Iris pigment epithelial cell (primary cell): ENCODE measurements at regions not wholly inside any gene's neighbourhood (a gene's known extent, or its start where the extent isn't known, plus 50 kb on each side); places are given as distances from the start of the nearest gene placed in this dataset.
"Not testable (repeated sequence)": the region's sequence is repeated elsewhere in the genome, so short reads cannot be mapped to it uniquely, and the experiment has no call there.

ENCODE experiments used
- DNase-seq: peaks from one replicate; pipeline ENCODE4 v3.0.0-alpha.2; 2011; ENCODE audit warnings: low read depth

GRCh38 chr17:77526259-77526711 is 385.5 kb downstream of the SEC14L1 start:
- no peak for DNase-seq

DNA sequence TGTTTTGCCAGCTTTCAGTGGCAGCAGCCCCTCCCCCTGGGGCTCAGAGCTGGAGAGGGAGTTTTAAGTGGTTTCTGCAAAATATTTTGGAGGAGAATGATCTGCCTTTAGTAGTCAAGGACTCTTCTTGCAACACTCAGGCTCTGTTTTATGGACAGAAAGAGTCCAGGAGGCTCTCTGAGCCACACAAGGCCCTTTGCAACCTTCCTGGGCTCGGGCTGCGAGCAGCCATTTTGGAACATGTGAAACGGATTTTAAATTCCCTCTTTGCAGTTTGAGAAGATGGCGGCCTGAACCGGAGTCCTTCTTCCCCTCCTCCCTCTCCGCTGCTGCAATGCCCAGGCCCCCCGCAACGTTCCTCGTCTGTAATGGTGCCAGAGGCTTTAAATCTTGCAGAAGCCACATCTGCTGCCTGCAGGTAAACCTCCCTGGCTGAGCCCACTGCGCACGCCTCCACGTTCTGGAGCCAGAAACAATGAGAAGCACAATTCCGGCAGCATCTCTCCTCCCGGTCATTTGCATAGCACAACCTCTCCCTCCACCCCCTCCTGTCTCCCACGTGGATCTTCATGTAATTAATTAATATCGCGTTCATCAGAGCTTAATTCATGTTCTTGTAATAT is 386.1 kb downstream of the SEC14L1 start:
- no peak for DNase-seq

DNA sequence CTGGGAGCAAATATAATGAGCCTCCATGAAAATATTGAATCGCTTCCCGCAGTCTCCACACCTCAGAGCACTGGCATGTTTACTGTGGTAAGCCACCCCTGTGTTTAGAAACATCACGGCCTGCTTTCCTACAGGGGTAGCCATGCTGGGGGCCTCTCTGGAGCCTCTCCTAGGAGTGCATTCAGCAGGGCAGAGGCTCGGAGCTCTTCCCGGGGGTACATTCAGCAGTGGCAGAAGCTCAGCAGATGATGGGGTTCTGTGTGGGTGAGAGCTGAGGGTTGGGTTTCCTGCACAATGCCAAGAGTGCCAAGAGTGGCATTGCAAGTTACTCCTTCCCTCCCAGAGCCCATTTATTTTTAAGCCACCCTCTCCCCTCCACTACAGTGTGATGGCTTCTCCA is 386.6 kb downstream of the SEC14L1 start:
- no peak for DNase-seq

DNA sequence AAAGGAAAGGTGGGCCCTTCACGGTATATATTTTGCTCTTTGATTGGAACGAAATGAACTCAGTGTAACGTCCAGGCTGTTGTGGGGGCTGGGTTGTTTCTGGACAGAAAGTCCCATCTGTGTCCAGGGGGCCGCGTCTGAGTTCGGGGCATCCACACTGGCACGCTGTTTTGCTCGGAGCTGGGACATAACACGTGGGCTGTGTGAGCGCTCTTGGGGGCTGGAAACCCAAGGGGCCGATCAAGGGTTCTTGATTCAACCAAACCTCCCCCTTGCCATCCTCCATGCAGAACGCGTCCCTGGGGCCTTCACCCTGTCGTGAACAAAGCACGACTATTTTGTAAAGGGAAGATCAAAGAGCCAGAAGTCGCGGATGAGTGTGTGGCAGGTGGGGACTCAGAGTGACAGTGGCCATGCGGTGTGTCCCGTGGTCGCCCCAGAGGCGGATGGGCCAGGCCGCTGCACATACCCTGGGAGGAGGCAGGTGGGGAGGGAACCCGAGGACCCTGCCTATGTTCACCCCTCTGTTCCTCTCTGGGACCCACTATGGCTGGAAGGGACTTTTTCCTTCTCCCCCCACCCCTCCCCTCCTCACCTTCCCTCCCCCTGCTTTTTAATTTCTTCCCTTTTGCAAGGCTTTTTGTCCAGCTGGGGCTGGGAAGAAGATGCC is 387.2 kb downstream of the SEC14L1 start:
- no peak for DNase-seq

- DNase-seq: no peak
These were observed 388.0 kb downstream of the SEC14L1 start for GRCh38 chr17:77528516-77529327.

DNA sequence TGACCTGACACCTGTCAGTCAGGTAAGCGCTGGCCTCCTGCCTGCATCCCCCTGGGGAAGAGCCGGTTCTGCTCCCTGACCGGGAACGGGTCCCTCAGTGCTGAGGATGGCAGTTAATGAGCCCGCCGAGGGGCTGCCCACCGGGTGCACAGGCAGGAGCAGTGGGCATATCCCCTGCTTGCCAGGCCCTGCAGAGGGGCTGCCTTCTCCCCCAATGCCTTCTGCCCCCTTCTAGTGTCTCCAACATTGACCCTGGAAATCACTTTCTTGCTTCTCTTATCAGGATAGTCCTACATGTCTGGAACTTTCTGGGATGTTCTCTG is 388.5 kb downstream of the SEC14L1 start:
- no peak for DNase-seq

GRCh38 chr17:77530591-77530990 is 389.8 kb downstream of the SEC14L1 start:
- no peak for DNase-seq

GRCh38 chr17:77531002-77531401 is 390.2 kb downstream of the SEC14L1 start:
- no peak for DNase-seq

- no peak for DNase-seq
These were observed 390.9 kb downstream of the SEC14L1 start for GRCh38 chr17:77531641-77532040.

DNA sequence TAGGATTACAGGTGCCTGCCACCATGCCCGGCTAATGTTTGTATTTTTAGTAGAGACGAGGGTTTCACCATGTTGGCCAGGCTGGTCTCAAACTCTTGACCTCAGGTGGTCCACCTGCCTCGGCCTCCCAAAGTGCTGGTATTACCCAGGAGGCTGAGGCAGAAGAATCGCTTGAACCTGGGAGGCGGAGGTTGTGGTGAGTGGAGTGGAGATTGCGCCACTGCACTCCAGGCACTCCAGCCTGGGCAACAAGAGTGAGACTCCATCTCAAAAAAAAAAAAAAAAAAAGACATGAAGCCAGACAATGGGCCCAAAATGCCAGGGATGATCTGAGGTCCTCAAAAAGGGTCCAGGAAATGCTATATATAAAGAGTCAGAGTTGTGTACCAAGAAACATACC is 392.9 kb downstream of the SEC14L1 start:
- not testable (repeated sequence) for DNase-seq

- DNase-seq: no peak
These were observed 393.4 kb downstream of the SEC14L1 start for GRCh38 chr17:77534137-77534536.

DNA sequence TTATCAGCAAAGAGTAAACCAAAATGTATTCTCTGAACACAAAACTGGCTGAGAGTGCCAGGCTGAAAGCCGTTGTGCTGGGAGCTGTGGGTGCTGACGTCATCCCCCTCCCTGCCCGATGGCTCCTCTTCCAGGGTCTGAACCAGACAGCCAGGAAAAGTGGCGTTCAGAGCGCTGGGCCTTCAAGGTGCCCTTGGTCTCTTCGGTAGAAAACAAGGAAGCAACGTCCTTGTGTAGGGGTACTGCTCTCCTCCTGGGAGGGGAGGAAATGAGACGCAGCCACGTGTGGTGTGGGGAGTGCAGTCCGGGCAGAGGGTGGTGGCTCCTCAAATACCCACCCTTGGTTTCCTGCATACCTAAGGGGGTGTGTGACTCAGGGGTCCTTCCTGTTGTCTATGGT is 394.7 kb downstream of the SEC14L1 start:
- DNase-seq: no peak

DNA sequence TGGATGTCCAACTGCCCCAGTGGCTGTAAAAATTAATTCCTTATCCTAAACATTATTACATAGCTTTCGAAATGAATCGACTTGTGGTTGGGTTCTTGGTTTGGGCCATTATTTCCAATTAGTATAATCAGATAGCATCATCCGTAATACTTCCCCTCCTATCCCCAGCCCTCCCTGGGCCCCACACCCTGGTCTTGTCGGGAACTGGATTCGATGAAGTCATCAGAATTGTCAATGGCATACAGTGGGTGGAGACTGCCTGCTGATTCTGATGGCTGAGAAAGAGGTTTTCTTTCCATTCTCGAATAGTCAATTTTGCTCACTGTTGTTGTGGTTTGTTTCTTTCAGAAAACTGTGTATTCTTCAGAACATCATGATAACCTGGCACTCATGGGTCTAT is 395.1 kb downstream of the SEC14L1 start:
- no peak for DNase-seq

DNA sequence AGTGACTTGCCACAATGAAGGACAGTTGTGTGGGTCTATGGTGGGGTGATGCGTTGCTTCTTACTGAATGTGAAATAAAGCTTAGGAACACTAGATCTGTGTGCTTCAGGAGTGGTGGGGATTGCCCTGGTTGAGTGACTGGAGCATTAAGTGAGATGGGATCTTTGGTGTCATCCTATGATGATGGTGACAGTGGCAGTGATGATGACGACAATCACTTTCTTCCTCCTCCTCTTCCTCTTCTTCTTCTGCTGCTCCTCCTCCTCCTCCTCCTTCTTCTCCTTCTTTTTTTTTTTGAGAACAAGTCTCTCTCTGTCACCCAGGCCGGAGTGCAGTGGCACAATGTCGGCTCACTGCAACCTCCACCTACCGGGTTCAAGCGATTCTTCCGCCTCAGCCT is 396.8 kb downstream of the SEC14L1 start:
- no peak for DNase-seq

GRCh38 chr17:77540531-77540930 is 399.8 kb downstream of the SEC14L1 start:
- DNase-seq: no peak

- no peak for DNase-seq
These were observed 400.2 kb downstream of the SEC14L1 start for GRCh38 chr17:77540975-77541374.

- no peak for DNase-seq
These were observed 401.2 kb downstream of the SEC14L1 start for GRCh38 chr17:77542011-77542410.

- peak; percentile 80 for DNase-seq
These were observed 402.1 kb downstream of the SEC14L1 start for GRCh38 chr17:77542551-77543490.

DNA sequence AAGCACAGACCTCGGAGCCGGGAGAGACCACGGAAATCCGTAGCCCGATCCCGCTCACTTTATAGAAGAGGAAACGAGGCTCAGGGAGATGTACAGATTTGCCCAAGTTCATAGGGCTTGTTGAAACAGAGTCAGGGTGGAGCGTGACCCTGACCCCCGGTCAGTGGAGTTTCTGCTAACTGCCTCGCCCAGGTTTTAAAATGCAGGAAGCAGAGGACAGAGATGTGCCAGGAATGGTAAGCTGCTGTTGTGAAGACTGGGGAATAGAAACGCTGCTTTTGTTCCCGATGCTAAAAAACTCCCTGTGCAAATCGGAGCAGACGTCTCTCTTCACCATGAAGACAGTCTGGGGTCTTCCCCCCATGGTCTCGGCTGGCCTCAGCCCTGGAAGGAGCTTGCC is 403.0 kb downstream of the SEC14L1 start:
- no peak for DNase-seq

- DNase-seq: no peak
These were observed 403.8 kb downstream of the SEC14L1 start for GRCh38 chr17:77544347-77545110.

DNA sequence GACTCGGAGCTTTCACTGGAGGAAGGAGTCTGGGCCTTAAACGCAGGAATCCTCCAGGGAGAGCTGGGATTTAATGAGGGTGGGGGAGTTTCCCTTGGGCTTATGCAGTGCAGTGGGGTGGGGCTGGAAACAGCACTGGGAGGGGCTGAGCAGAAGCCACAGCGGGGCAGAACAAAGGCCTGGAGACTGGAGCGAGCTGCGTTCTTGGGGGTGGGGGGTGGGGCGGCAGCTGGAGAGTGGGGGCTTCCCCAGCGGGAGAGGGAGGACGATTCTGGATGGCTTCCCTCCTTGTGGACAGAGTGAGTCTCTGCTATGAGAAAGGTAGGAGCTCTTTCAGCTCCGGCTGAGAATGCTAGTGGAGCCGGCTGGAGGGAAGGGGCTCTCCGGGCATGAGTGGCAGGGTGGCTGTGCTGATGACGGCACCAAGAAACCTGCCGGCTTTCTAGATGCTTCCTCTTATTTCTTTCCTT is 406.0 kb downstream of the SEC14L1 start:
- no peak for DNase-seq
